Peyer's patch (tissue), 4 donors: ENCODE measurements at regions not wholly inside any gene's neighbourhood (a gene's known extent, or its start where the extent isn't known, plus 50 kb on each side); places are given as distances from the start of the nearest gene placed in this dataset.

Source experiments
- CTCF ChIP-seq, 6 experiments: fragments of 450-650 bp in 4 of 6; fragments of 200-600 bp in 2 of 6; sonication (generic) in 1 of 6; IDR thresholded peaks; one replicate each; pipeline ENCODE4 v1.5.1; 2017 to 2019; ENCODE audit warnings: antibody characterized with exemption in 6 of 6, mild to moderate bottlenecking in 3 of 6, moderate library complexity in 1 of 6
- POLR2A ChIP-seq, 2 donors: fragments of 450-650 bp; IDR thresholded peaks; one replicate each; pipeline ENCODE4 v1.5.1; 2017; ENCODE audit warnings: antibody characterized with exemption in 2 of 2, mild to moderate bottlenecking in 2 of 2, moderate library complexity in 2 of 2

GRCh38 chr13:80787604-80788003 is 446.7 kb upstream of the SPRY2 start:
- TF ChIP-seq POLR2A (IDR thresholded peaks at IDR 0.05) (no peak), CTCF (IDR thresholded peaks at IDR 0.05) (no peak)
